ENCODE measurements at regions not wholly inside any gene's neighbourhood (a gene's known extent, or its start where the extent isn't known, plus 50 kb on each side); places are given as distances from the start of the nearest gene placed in this dataset.

DNA sequence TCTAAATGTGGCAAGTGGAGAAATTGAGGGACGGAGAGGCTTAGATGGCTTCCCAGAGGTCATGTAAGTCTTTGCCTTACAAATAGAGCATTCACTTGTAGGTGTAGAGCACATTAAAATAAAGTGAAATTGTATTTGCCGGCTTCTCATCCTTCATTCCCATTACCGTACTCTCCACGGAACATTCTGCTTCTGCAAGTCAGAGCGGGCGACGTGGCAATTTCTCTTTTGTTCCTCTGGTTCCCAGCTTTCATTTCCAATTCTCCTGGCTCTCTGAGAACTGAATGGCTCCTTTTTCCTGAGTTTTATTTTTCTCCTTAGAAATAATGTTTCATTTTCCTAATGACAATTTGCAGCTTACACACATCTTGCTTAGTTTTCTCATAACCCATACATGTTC lies 51.3 kb upstream of the PFKP start:
- H3K4me1 ChIP-seq: no peaks in the 10 kb centered on the region
- H3K27me3 ChIP-seq: peaks cover 50% of the 10 kb centered on the region
- TF ChIP-seq, protein P1, sequence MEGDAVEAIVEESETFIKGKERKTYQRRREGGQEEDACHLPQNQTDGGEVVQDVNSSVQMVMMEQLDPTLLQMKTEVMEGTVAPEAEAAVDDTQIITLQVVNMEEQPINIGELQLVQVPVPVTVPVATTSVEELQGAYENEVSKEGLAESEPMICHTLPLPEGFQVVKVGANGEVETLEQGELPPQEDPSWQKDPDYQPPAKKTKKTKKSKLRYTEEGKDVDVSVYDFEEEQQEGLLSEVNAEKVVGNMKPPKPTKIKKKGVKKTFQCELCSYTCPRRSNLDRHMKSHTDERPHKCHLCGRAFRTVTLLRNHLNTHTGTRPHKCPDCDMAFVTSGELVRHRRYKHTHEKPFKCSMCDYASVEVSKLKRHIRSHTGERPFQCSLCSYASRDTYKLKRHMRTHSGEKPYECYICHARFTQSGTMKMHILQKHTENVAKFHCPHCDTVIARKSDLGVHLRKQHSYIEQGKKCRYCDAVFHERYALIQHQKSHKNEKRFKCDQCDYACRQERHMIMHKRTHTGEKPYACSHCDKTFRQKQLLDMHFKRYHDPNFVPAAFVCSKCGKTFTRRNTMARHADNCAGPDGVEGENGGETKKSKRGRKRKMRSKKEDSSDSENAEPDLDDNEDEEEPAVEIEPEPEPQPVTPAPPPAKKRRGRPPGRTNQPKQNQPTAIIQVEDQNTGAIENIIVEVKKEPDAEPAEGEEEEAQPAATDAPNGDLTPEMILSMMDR (IDR thresholded peaks at IDR 0.05): no peak
- TF ChIP-seq EP300 (IDR thresholded peaks at IDR 0.05) (no peak), POLR2AphosphoS5 (IDR thresholded peaks at IDR 0.05) (no peak), POLR2A (IDR thresholded peaks at IDR 0.05) (no peak)
- WGBS, 2 donors (ENCODE audit: low coverage in 1 of 2): 59 to 74% methylated on average over 6 to 7 of the region's 7 CpGs
- no peak overlapping the region for H3K27ac ChIP-seq
- ATAC-seq: no peak
- no peak overlapping the region for H3K4me3 ChIP-seq
- H3K9me3 ChIP-seq: no peaks in the 10 kb centered on the region
- H3K36me3 ChIP-seq: no peaks in the 10 kb centered on the region

DNA sequence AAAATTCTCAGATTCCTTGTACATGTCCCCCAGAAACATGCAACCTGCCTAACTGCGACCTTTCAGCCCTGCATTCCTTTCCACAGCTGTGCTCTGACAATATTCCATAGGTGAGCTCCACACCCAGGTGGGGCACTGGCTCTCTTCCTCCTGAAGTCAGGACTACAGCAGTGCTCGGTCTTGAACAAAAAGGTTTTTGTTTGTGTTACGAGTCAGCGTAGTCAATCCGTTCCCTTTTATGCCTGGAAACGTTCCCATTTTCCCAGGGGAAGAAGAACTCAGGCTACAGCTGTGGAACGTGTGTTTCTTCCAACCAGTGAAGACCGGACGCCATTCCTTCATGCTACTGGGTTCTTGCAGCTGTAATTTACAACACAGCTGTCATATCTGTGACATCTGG lies 52.4 kb upstream of the PFKP start:
- Histone ChIP-seq H3K27ac (no peak overlapping the region), H3K27me3 (peaks cover 47% of the 10 kb centered on the region), H3K36me3 (no peaks in the 10 kb centered on the region), H3K4me3 (no peak overlapping the region), H3K9me3 (no peaks in the 10 kb centered on the region), H3K4me1 (no peaks in the 10 kb centered on the region)
- ATAC-seq: no peak
- TF ChIP-seq, protein P1 (IDR thresholded peaks at IDR 0.05): no peak
- TF ChIP-seq EP300 (IDR thresholded peaks at IDR 0.05) (no peak), POLR2AphosphoS5 (IDR thresholded peaks at IDR 0.05) (no peak), POLR2A (IDR thresholded peaks at IDR 0.05) (no peak)
- WGBS, 2 donors (ENCODE audit: low coverage in 1 of 2): 17 to 18% methylated on average over 9 of the region's 9 CpGs

- H3K4me3 ChIP-seq: no peak overlapping the region
- no peaks in the 10 kb centered on the region for H3K9me3 ChIP-seq
- H3K27ac ChIP-seq: no peak overlapping the region
- no peak for ATAC-seq
- peaks cover 0 to 22% (median 6%) of the 10 kb centered on the region in 3 donors for H3K4me1 ChIP-seq
- peaks cover 40% of the 10 kb centered on the region for H3K27me3 ChIP-seq
- 67 to 93% methylated on average over 1 to 2 of the region's 5 CpGs for WGBS, 2 donors (ENCODE audit: low coverage in 1 of 2)
- H3K36me3 ChIP-seq: no peaks in the 10 kb centered on the region
- TF ChIP-seq POLR2A (IDR thresholded peaks at IDR 0.05) (no peak), POLR2AphosphoS5 (IDR thresholded peaks at IDR 0.05) (no peak)
Measured at GRCh38 chr10:3012223-3012622, 55.1 kb upstream of the PFKP start.

DNA sequence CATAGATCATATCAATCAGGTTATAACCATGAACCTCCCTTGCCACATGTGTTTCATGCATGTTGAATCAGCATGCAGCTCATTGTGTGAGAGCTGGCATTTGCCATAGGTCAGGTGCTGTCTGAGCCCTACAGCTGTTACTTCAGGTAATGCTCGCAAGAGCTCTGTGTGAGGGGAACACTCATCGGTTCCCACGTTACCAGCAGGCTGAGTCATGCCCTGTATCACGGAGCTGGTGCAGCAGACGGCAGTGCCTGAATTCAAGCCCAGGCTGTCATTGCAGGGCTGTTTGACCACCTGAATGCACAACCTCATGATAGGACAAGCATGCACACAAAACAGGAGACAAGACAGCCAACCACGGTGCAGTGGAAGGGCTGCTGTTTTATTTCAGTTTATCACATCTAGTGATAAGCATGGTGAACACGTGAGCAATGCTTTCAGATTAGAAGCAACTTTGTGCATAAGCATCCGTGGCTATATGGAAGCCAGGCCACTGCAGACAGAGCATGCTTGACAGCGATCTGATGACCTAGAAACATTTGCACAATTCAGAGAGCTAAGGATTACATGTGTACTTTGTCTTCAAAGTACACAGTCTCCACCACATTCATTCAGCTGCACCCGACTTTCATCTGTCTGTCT lies 56.4 kb upstream of the PFKP start:
- H3K9me3 ChIP-seq: no peaks in the 10 kb centered on the region
- 28 to 67% methylated on average over 1 to 6 of the region's 10 CpGs for WGBS, 2 donors (ENCODE audit: low coverage in 1 of 2)
- peaks cover 0 to 22% (median 6%) of the 10 kb centered on the region in 3 donors for H3K4me1 ChIP-seq
- H3K36me3 ChIP-seq: no peaks in the 10 kb centered on the region
- no peak for ATAC-seq
- H3K4me3 ChIP-seq: no peak overlapping the region
- H3K27ac ChIP-seq: no peak overlapping the region
- peaks cover 37% of the 10 kb centered on the region for H3K27me3 ChIP-seq
- TF ChIP-seq POLR2AphosphoS5 (IDR thresholded peaks at IDR 0.05): no peak
- TF ChIP-seq POLR2A (IDR thresholded peaks at IDR 0.05): no peak
- TF ChIP-seq, protein P1 (IDR thresholded peaks at IDR 0.05): no peak
- TF ChIP-seq EP300 (IDR thresholded peaks at IDR 0.05): no peak

DNA sequence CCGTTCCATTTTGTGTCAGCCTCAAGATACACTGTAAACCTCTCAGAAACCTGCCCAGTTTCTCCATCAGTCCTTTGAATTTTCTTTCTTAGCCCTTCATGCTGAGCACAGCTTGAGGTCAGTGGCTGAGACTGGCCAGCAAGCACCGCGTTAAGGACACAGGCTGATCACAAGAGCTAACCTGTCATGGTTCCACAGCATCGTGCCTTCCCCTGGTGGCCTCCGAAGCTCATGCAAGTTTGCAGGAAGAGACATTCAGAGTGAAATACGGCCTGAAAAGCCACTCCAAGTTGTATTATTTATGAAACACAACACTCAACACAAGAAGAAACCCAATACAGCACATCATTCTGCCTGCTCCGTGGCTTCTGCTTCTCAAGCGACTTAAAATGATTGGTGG lies 57.0 kb upstream of the PFKP start:
- peaks cover 0 to 22% (median 6%) of the 10 kb centered on the region in 3 donors for H3K4me1 ChIP-seq
- H3K4me3 ChIP-seq: no peak overlapping the region
- H3K27me3 ChIP-seq: peaks cover 32% of the 10 kb centered on the region
- H3K36me3 ChIP-seq: no peaks in the 10 kb centered on the region
- ATAC-seq: no peak
- TF ChIP-seq POLR2A (IDR thresholded peaks at IDR 0.05) (no peak), POLR2AphosphoS5 (IDR thresholded peaks at IDR 0.05) (no peak), EP300 (IDR thresholded peaks at IDR 0.05) (no peak)
- TF ChIP-seq, protein P1 (IDR thresholded peaks at IDR 0.05): no peak
- WGBS, 2 donors (ENCODE audit: low coverage in 1 of 2): 72 to 93% methylated on average over 4 to 8 of the region's 8 CpGs
- H3K9me3 ChIP-seq: no peaks in the 10 kb centered on the region
- H3K27ac ChIP-seq: no peak overlapping the region
